Coronary artery (tissue), 2 donors: ENCODE measurements at regions not wholly inside any gene's neighbourhood (a gene's known extent, or its start where the extent isn't known, plus 50 kb on each side); places are given as distances from the start of the nearest gene placed in this dataset.
"Not testable (repeated sequence)": the region's sequence is repeated elsewhere in the genome, so short reads cannot be mapped to it uniquely, and the experiment has no call there.

Experiments
- DNase-seq: peaks from one replicate; pipeline ENCODE4 v3.0.0-alpha.2; 2017; ENCODE audit warnings: low spot score
- H3K27ac ChIP-seq, 2 donors: fragments of 200-600 bp; sonication (generic); one replicate each; pipeline ENCODE4 v1.5.1; 2016 to 2019
- H3K4me3 ChIP-seq: fragments of 200-600 bp; sonication (generic); 2 replicates; pipeline ENCODE4 v1.5.1; 2016; ENCODE audit warnings: mild to moderate bottlenecking, moderate library complexity
- CTCF ChIP-seq: fragments of 200-600 bp; sonication (generic); IDR thresholded peaks from one replicate; pipeline ENCODE4 v1.5.1; 2019; ENCODE audit warnings: antibody characterized with exemption

- no peak for DNase-seq
- TF ChIP-seq CTCF = no peak
- Histone ChIP-seq H3K27ac (no peak overlapping the region), H3K4me3 (no peak overlapping the region)
Observed at GRCh38 chr12:60760965-60761364, 1165.1 kb downstream of the SLC16A7 start.

GRCh38 chr12:60801166-60801565 lies 1205.3 kb downstream of the SLC16A7 start:
- not testable (repeated sequence) for H3K4me3 ChIP-seq, H3K27ac ChIP-seq, DNase-seq

GRCh38 chr12:60803147-60803546 lies 1207.3 kb downstream of the SLC16A7 start:
- H3K4me3 ChIP-seq = no peak overlapping the region
- DNase-seq = no peak
- H3K27ac ChIP-seq = no peak overlapping the region
- no peak for TF ChIP-seq CTCF

GRCh38 chr12:60805364-60805763 lies 1209.5 kb downstream of the SLC16A7 start:
- H3K27ac ChIP-seq = no peak overlapping the region

GRCh38 chr12:60819794-60820193 lies 1224.0 kb downstream of the SLC16A7 start:
- no peak overlapping the region for H3K27ac ChIP-seq
- no peak overlapping the region for H3K4me3 ChIP-seq
- TF ChIP-seq CTCF = no peak
- no peak for DNase-seq

More at GRCh38 chr12:60805364-60805763, 1209.5 kb downstream of the SLC16A7 start:
- H3K4me3 ChIP-seq = no peak overlapping the region
- TF ChIP-seq CTCF = no peak
- no peak for DNase-seq

GRCh38 chr12:60822580-60822979 lies 1226.8 kb downstream of the SLC16A7 start:
- TF ChIP-seq CTCF = no peak
- DNase-seq = no peak
- Histone ChIP-seq H3K4me3 (no peak overlapping the region), H3K27ac (no peak overlapping the region)

- Histone ChIP-seq H3K27ac (no peak overlapping the region), H3K4me3 (no peak overlapping the region)
- DNase-seq = no peak
- TF ChIP-seq CTCF = no peak
Observed at GRCh38 chr12:60830381-60830780, 1234.6 kb downstream of the SLC16A7 start.

GRCh38 chr12:60832290-60832689 lies 1236.5 kb downstream of the SLC16A7 start:
- no peak overlapping the region for H3K27ac ChIP-seq
- no peak for TF ChIP-seq CTCF
- H3K4me3 ChIP-seq = no peak overlapping the region
- no peak for DNase-seq
